ENCODE measurements at regions not wholly inside any gene's neighbourhood (a gene's known extent, or its start where the extent isn't known, plus 50 kb on each side); places are given as distances from the start of the nearest gene placed in this dataset.
"Not testable (repeated sequence)": the region's sequence is repeated elsewhere in the genome, so short reads cannot be mapped to it uniquely, and the experiment has no call there.

DNA sequence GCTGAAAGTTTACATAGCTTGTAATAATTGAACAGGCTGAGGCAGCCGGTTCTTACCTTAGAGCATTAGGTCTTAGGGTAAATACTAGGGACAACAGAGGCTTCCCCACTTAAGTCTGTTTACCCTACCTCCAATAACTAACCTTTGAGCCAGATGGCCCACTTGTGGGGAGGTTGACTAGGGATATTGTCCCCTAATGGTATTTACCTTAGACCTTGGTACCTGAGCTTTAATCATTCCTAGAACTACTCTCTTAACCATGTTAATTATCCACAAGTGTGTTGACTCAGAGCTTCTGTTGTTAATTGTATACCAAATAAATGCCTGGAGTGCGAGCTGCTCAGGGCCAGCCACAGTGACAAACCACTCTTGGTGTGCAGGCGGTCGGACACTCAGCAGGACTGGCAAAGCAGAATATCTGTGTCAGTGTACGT is 299.2 kb downstream of the TRIML1 start:
- FAIRE-seq, result not testable (repeated sequence)

GRCh38 chr4:188439641-188440311 is 300.5 kb downstream of the TRIML1 start:
- FAIRE-seq, result no peak

GRCh38 chr4:188444500-188444899 is 305.3 kb downstream of the TRIML1 start:
- no peak for FAIRE-seq

- FAIRE-seq, result not testable (repeated sequence)
Observed at GRCh38 chr4:188448996-188449395, 309.8 kb downstream of the TRIML1 start.

DNA sequence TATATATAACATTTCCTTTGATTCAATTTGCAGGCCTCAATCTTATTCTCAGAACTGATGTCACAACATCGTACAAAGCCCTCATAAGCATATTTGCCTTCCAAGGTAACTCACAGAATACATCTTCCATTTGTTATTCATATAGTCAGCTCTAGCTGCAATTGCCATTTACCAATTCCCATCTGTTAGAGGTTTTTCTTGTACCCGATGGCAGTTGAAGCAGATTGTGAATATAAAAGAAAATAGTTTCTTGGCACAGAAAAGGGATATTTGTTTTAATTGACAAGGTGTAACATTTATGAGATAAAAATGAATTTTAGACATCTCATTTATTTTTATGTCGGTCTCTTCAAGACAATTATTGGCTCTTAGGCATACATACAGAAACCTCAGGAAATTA is 311.3 kb downstream of the TRIML1 start:
- no peak for FAIRE-seq

DNA sequence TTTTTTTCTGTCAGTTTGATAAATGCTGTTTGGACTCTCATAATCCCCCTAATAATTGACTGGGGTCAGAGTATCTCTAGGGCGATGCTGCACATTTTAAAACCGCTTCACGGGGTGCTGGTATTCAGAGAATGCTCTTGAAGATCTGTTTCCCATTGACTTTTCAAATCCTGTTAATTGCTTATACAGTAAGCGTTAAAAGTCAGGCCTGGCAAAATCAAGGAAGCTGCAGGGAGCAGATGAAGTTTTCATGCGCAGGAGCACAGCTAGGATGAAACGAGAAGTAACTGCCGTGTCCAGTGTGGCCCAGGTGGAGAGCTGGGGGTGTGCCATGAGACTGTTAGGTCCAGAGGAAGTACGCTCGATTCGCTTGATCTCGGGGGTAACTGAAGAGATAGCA is 312.9 kb downstream of the TRIML1 start:
- no peak for FAIRE-seq

GRCh38 chr4:188454575-188454974 is 315.3 kb downstream of the TRIML1 start:
- FAIRE-seq, result no peak

GRCh38 chr4:188455062-188455752 is 316.0 kb downstream of the TRIML1 start:
- FAIRE-seq, result no peak

DNA sequence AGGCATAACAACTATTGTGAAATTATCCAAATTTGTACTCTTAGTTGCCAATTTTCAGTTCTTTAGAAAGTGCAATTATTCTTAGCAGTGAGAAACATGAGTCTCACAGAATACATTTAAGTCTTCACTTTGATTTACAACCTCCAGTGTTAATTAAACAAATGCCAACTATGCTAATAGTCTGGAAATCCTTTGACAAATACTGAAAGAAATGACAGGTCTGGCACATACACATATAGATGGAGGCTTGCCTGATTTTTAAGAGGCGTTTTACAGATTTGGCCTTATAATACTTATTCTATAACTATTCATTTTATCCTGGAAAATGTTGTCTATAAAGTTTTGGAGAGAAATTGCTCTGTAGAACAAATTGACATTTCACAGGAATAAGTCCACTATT is 320.1 kb downstream of the TRIML1 start:
- no peak for FAIRE-seq

- FAIRE-seq, result no peak
Observed at GRCh38 chr4:188463909-188464308, 324.7 kb downstream of the TRIML1 start.

GRCh38 chr4:188466001-188466400 is 326.8 kb downstream of the TRIML1 start:
- no peak for FAIRE-seq

- no peak for FAIRE-seq
Observed at GRCh38 chr4:188484256-188484655, 345.0 kb downstream of the TRIML1 start.

DNA sequence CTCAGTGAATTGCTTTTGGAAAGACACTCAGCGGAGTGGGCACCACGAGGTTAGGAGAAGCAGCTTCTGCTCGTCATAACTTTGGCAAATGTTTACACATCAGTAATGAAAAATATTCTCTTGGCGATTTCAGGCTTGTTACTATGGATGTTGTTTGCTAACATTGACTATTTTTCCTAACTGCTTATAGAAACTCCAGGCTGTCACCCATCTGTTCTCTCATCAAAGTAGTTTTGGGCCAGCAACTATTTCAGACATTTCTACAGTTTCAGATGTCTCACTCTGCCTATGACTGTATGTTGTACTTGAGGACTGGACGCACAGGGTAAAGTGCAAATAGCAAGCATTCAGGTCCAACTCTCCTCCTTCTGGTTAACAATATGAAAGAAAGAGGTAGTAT is 346.7 kb downstream of the TRIML1 start:
- no peak for FAIRE-seq

- no peak for FAIRE-seq
Observed at GRCh38 chr4:188492886-188493285, 353.6 kb downstream of the TRIML1 start.

DNA sequence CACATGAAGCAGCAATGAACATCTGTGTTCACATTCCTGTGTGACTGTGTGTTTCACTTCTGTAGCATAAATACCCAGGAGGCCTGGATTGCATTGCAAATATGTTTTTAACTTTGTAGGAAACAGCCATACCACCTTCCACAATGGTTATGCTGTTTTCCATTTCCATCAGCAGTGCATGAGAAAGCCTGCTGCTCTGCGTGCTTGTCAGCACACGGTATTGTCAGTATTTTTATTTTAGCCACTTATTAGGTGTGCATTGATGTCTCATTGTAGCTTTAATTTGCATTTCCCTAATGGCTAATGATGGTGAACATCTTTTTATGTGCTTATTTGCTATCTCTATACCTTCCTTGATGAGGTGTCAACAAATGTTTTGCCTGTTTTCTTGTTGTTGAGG is 355.9 kb downstream of the TRIML1 start:
- no peak for FAIRE-seq

- no peak for FAIRE-seq
Observed at GRCh38 chr4:188511431-188511830, 372.2 kb downstream of the TRIML1 start.

GRCh38 chr4:188532751-188533150 is 393.5 kb downstream of the TRIML1 start:
- FAIRE-seq, result no peak

GRCh38 chr4:188534297-188534696 is 395.1 kb downstream of the TRIML1 start:
- FAIRE-seq, result no peak

GRCh38 chr4:188534917-188535316 is 395.7 kb downstream of the TRIML1 start:
- FAIRE-seq, result no peak

- FAIRE-seq, result no peak
Observed at GRCh38 chr4:188536826-188537225, 397.6 kb downstream of the TRIML1 start.

- no peak for FAIRE-seq
Observed at GRCh38 chr4:188550296-188550695, 411.1 kb downstream of the TRIML1 start.

- FAIRE-seq, result no peak
Observed at GRCh38 chr4:188551156-188551555, 411.9 kb downstream of the TRIML1 start.

DNA sequence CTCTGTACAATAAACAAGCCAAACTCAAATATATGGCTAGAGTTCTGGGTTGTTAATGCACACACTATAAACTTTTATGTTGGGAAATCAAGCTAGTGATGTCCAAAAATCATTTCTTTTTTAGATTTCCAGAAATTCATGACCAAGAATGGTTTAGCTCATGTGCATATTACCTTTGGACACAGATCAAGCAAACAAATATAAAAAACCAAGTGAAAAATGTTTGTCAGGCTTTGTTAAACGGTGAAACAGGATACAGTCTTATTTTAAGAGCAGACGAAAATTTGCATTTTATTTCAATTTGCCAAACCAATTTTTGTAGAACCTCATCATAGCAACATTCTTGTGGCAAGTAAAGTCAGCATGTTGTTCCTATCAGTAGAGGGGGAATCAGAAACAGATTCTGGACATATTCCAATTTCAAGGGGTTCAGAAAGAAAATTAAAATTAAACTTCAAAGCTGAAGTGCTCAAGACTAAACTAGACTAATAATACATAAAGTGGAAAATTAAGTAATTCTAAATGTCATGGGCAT is 413.6 kb downstream of the TRIML1 start:
- FAIRE-seq, result no peak

GRCh38 chr4:188554413-188554812 is 415.2 kb downstream of the TRIML1 start:
- FAIRE-seq, result no peak

Measured in colon (tissue), 2 donors.